Ishikawa (cell line): ENCODE measurements at regions not wholly inside any gene's neighbourhood (a gene's known extent, or its start where the extent isn't known, plus 50 kb on each side); places are given as distances from the start of the nearest gene placed in this dataset.

Experiments
- CEBPB ChIP-seq: IDR thresholded peaks from 2 replicates; pipeline ENCODE4 v1.6.1; 2012
- CREB1 ChIP-seq: IDR thresholded peaks from 2 replicates; pipeline ENCODE4 v1.6.1; 2012; ENCODE audit warnings: low read depth
- EGR1 ChIP-seq: IDR thresholded peaks from 2 replicates; pipeline ENCODE4 v1.6.1; 2012
- EP300 ChIP-seq: IDR thresholded peaks from 2 replicates; pipeline ENCODE4 v1.6.1; 2012; ENCODE audit warnings: borderline replicate concordance
- FOXM1 ChIP-seq: IDR thresholded peaks from 2 replicates; pipeline ENCODE4 v1.6.1; 2012; ENCODE audit warnings: low read depth, borderline replicate concordance
- NFIC ChIP-seq: IDR thresholded peaks from 2 replicates; pipeline ENCODE4 v1.6.1; 2012
- RAD21 ChIP-seq: IDR thresholded peaks from 2 replicates; pipeline ENCODE4 v1.6.1; 2012; ENCODE audit warnings: low read depth
- TAF1 ChIP-seq: IDR thresholded peaks from 2 replicates; pipeline ENCODE4 v1.6.1; 2012; ENCODE audit warnings: low read depth, mild to moderate bottlenecking
- TCF12 ChIP-seq: IDR thresholded peaks from 2 replicates; pipeline ENCODE4 v1.6.1; 2012; ENCODE audit warnings: low read depth
- TEAD4 ChIP-seq: IDR thresholded peaks from 2 replicates; pipeline ENCODE4 v1.6.1; 2012
- YY1 ChIP-seq: IDR thresholded peaks from 2 replicates; pipeline ENCODE4 v1.6.1; 2012; ENCODE audit warnings: low read depth
- ZBTB7A ChIP-seq: IDR thresholded peaks from 2 replicates; pipeline ENCODE4 v1.6.1; 2012; ENCODE audit warnings: low read depth
- TF ChIP-seq, protein P1 (sequence below): IDR thresholded peaks from 2 replicates; pipeline ENCODE4 v1.6.1; 2012
- TF ChIP-seq, protein P2 (sequence below): IDR thresholded peaks from 2 replicates; pipeline ENCODE4 v1.6.1; 2012; ENCODE audit warnings: low read depth, mild to moderate bottlenecking
- TF ChIP-seq, protein P3 (sequence below): IDR thresholded peaks from 2 replicates; pipeline ENCODE4 v1.6.1; 2012

DNA sequence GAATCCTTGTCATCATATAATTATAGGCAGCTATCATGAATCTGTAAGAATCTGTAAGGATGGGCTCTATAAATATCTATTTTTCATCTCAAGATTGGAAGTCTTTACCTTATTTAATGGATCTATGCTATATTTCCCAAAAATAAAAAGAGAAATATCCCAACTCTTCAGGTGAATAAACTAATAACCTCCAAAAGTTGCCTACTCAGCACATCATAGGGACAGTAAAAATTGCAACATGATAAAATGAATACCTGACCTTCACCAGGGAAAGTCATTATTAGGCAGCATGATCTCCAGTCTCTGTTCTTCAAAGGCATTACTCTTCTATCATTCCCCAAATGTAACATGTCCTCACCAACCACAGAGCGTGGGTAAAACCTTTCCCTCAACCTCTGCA, 277.3 kb downstream of the RAB38 start:
- TF ChIP-seq TEAD4: no peak
- no peak for TF ChIP-seq YY1
- no peak for TF ChIP-seq TAF1
- TF ChIP-seq CREB1: no peak
- no peak for TF ChIP-seq FOXM1
- TF ChIP-seq CEBPB: no peak
- TF ChIP-seq ZBTB7A: no peak
- TF ChIP-seq, protein P1, sequence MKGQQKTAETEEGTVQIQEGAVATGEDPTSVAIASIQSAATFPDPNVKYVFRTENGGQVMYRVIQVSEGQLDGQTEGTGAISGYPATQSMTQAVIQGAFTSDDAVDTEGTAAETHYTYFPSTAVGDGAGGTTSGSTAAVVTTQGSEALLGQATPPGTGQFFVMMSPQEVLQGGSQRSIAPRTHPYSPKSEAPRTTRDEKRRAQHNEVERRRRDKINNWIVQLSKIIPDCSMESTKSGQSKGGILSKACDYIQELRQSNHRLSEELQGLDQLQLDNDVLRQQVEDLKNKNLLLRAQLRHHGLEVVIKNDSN: no peak
- TF ChIP-seq EGR1: no peak
- no peak for TF ChIP-seq TCF12
- no peak for TF ChIP-seq EP300
- TF ChIP-seq RAD21: no peak
- TF ChIP-seq, protein P2, sequence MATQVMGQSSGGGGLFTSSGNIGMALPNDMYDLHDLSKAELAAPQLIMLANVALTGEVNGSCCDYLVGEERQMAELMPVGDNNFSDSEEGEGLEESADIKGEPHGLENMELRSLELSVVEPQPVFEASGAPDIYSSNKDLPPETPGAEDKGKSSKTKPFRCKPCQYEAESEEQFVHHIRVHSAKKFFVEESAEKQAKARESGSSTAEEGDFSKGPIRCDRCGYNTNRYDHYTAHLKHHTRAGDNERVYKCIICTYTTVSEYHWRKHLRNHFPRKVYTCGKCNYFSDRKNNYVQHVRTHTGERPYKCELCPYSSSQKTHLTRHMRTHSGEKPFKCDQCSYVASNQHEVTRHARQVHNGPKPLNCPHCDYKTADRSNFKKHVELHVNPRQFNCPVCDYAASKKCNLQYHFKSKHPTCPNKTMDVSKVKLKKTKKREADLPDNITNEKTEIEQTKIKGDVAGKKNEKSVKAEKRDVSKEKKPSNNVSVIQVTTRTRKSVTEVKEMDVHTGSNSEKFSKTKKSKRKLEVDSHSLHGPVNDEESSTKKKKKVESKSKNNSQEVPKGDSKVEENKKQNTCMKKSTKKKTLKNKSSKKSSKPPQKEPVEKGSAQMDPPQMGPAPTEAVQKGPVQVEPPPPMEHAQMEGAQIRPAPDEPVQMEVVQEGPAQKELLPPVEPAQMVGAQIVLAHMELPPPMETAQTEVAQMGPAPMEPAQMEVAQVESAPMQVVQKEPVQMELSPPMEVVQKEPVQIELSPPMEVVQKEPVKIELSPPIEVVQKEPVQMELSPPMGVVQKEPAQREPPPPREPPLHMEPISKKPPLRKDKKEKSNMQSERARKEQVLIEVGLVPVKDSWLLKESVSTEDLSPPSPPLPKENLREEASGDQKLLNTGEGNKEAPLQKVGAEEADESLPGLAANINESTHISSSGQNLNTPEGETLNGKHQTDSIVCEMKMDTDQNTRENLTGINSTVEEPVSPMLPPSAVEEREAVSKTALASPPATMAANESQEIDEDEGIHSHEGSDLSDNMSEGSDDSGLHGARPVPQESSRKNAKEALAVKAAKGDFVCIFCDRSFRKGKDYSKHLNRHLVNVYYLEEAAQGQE: no peak
- TF ChIP-seq NFIC: no peak
- TF ChIP-seq, protein P3, sequence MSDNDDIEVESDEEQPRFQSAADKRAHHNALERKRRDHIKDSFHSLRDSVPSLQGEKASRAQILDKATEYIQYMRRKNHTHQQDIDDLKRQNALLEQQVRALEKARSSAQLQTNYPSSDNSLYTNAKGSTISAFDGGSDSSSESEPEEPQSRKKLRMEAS: no peak

DNA sequence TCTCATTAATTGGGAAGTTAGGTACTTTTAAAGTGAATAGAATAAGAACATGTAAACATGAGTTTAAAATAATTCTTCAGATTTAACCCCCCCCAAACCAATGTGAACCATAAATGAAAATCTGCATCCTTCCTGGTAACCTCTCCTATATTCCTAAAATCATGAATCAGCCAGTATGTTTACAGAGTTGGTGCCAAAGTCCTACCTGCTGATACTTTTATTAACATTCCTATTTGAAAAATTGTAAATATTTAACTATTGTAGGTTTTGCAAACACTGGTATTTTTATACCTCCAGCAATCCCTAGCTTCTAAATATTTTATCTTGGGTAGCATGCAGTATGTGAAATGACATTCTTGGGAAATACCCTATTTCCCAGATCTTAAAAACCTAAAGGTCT, 278.2 kb downstream of the RAB38 start:
- TF ChIP-seq EP300 (no peak), EGR1 (no peak), RAD21 (no peak), TAF1 (no peak)

DNA sequence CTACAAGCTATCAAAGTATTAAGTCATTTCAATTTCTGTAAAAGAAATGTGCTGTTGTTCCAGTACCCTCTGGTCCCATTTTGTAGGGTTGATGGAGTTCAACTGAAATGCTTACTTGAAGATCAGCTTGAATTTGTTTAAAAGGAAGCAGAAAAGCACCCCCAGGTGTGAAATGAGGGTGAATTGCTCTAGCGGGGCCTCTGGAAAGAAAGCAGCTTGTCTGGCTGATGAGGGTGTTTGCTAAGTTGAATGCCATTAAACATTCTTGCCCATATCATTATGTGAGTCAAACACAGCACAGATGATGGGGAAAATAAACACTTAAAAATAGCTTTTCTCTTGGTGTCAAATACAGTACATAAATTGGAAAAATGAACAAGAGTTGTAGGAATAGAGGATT, 280.3 kb downstream of the RAB38 start:
- TF ChIP-seq CREB1 (no peak), TEAD4 (no peak), TAF1 (no peak), CEBPB (no peak)

DNA sequence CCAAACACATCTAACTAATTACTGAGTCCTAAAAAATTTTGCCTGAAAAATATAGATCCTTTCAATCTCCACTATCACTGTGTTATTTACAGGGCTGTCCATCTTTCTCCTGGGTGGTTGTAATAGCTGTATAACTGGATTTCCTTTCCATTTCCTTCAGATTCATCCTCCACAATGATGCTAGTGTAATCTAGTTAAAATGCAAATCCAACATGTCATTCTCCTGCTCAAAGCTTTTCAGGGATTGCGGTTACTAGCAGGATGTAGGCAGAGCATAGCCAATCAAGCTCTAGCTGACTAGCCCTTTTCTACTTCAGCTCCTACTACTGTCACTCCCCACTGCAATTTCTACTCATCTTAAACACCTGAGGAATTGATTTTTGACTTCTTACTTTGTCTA, 283.0 kb downstream of the RAB38 start:
- no peak for TF ChIP-seq EP300
- TF ChIP-seq TEAD4: no peak
- TF ChIP-seq CEBPB: no peak
- no peak for TF ChIP-seq CREB1
- TF ChIP-seq FOXM1: no peak
- no peak for TF ChIP-seq YY1
- TF ChIP-seq RAD21: no peak
- no peak for TF ChIP-seq NFIC
- TF ChIP-seq, protein P2: no peak
- no peak for TF ChIP-seq ZBTB7A
- TF ChIP-seq EGR1: no peak
- TF ChIP-seq, protein P3: no peak
- no peak for TF ChIP-seq TCF12
- TF ChIP-seq, protein P1: no peak
- TF ChIP-seq TAF1: no peak

DNA sequence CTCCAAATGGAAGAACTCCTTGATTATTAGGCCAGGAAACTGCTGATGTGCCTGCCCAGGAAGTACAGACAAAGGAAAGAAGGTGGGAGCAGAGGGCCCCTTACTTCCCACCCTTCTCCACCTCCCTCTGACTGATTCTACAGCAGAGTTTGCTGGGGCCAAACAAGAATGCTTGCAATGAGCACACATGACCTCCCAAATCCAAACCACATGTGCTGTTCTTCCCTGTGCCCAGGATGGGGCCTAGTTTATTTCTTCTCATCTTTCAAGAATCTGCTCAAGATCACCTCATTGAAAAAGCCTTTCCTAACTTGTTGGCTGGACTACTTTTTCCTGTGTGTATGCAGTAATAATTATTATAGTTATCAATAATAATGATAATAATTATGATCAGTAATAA, 286.1 kb downstream of the RAB38 start:
- TF ChIP-seq NFIC (no peak), CEBPB (no peak), CREB1 (no peak), TEAD4 (no peak)

DNA sequence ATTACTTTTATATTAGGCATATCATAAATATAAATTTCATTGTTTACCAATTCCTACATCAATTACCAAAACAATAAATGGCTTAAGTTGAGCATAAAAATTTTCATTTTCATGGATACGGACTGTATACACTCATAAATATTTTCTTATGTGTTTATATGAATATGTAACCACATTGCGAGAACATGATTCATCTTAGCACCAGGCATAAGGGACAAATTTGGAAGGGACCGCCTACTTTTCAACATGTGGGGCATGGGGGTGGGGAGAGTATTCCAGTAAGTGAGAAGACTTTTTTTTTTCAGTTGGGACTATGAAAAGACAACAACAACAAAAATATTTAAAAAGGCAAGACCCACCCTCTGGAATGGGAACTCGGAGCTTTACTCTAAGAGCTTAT, 296.1 kb downstream of the RAB38 start:
- TF ChIP-seq, protein P3: no peak
- TF ChIP-seq TCF12: no peak
- TF ChIP-seq, protein P1: no peak
- no peak for TF ChIP-seq ZBTB7A
- TF ChIP-seq EGR1: no peak
- no peak for TF ChIP-seq TEAD4
- no peak for TF ChIP-seq TAF1
- TF ChIP-seq EP300: no peak
- TF ChIP-seq YY1: no peak
- no peak for TF ChIP-seq NFIC
- no peak for TF ChIP-seq CEBPB
- TF ChIP-seq, protein P2: no peak
- TF ChIP-seq CREB1: no peak
- TF ChIP-seq FOXM1: no peak
- TF ChIP-seq RAD21: no peak
